GM18907 (cell line): ENCODE measurements at regions not wholly inside any gene's neighbourhood (a gene's known extent, or its start where the extent isn't known, plus 50 kb on each side); places are given as distances from the start of the nearest gene placed in this dataset.

Source experiments
- ATAC-seq: cut with Tn5 transposase; IDR thresholded peaks from one replicate; pipeline ENCODE4 v1.9.1; 2021; ENCODE audit warnings: mild to moderate bottlenecking, moderate library complexity; ENCODE audit not compliant: unreplicated experiment

GRCh38 chr4:54933579-54933978 lies 191.8 kb downstream of the KDR start:
- ATAC-seq, result no peak

- ATAC-seq, result no peak
Observed at GRCh38 chr4:54930226-54930625, 195.2 kb downstream of the KDR start.

- no peak for ATAC-seq
Observed at GRCh38 chr4:54929459-54929858, 195.9 kb downstream of the KDR start.

- ATAC-seq, result no peak
Observed at GRCh38 chr4:54924891-54925290, 200.5 kb downstream of the KDR start.

- ATAC-seq, result no peak
Observed at GRCh38 chr4:54915276-54915675, 210.1 kb downstream of the KDR start.

- ATAC-seq, result no peak
Observed at GRCh38 chr4:54914781-54915180, 210.6 kb downstream of the KDR start.

- ATAC-seq, result no peak
Observed at GRCh38 chr4:54913751-54914526, 211.5 kb downstream of the KDR start.

- ATAC-seq, result no peak
Observed at GRCh38 chr4:54912155-54912554, 213.2 kb downstream of the KDR start.

- peak; percentile 86 for ATAC-seq
Observed at GRCh38 chr4:54909961-54910360, 215.4 kb downstream of the KDR start.

GRCh38 chr4:54908763-54909162 lies 216.6 kb downstream of the KDR start:
- ATAC-seq, result peak; percentile 84

- ATAC-seq, result no peak
Observed at GRCh38 chr4:54904953-54905352, 220.4 kb downstream of the KDR start.

GRCh38 chr4:54902976-54903375 lies 222.4 kb downstream of the KDR start:
- ATAC-seq, result no peak

- ATAC-seq, result no peak
Observed at GRCh38 chr4:54902271-54902670, 223.1 kb downstream of the KDR start.

GRCh38 chr4:54901202-54901601 lies 224.2 kb downstream of the KDR start:
- no peak for ATAC-seq

GRCh38 chr4:54898656-54899340 lies 226.6 kb downstream of the KDR start:
- no peak for ATAC-seq

GRCh38 chr4:54898056-54898562 lies 227.3 kb downstream of the KDR start:
- ATAC-seq, result no peak

- ATAC-seq, result no peak
Observed at GRCh38 chr4:54897590-54897989, 227.8 kb downstream of the KDR start.

GRCh38 chr4:54882616-54883015 lies 224.9 kb downstream of the KIT start:
- no peak for ATAC-seq

- ATAC-seq, result no peak
Observed at GRCh38 chr4:54879576-54879975, 221.8 kb downstream of the KIT start.

- no peak for ATAC-seq
Observed at GRCh38 chr4:54877006-54877405, 219.2 kb downstream of the KIT start.

- ATAC-seq, result no peak
Observed at GRCh38 chr4:54872261-54872660, 214.5 kb downstream of the KIT start.

GRCh38 chr4:54863571-54864255 lies 206.0 kb downstream of the KIT start:
- ATAC-seq, result no peak
